Suprapubic skin (tissue), 4 donors: ENCODE measurements at regions not wholly inside any gene's neighbourhood (a gene's known extent, or its start where the extent isn't known, plus 50 kb on each side); places are given as distances from the start of the nearest gene placed in this dataset.

Experiments used
- DNase-seq, 2 donors: peaks; one replicate each; pipeline ENCODE4 v3.0.0-alpha.2; 2019; ENCODE audit warnings: low spot score in 2 of 2
- H3K27ac ChIP-seq: fragments of 200-600 bp; sonication (generic); one replicate; pipeline ENCODE4 v1.5.1; 2019
- H3K27me3 ChIP-seq: fragments of 200-600 bp; sonication (generic); one replicate; pipeline ENCODE4 v1.5.1; 2019
- H3K36me3 ChIP-seq: fragments of 200-600 bp; sonication (generic); one replicate; pipeline ENCODE4 v1.5.1; 2019
- H3K4me1 ChIP-seq: fragments of 200-600 bp; sonication (generic); one replicate; pipeline ENCODE4 v1.5.1; 2019
- H3K4me3 ChIP-seq: fragments of 200-600 bp; sonication (generic); one replicate; pipeline ENCODE4 v1.5.1; 2019; ENCODE audit warnings: mild to moderate bottlenecking
- H3K9me3 ChIP-seq: fragments of 200-600 bp; sonication (generic); one replicate; pipeline ENCODE4 v1.5.1; 2019
- CTCF ChIP-seq, 2 donors: fragments of 200-600 bp in 1 of 2; fragments of 450-650 bp in 1 of 2; sonication (generic) in 1 of 2; IDR thresholded peaks; one replicate each; pipeline ENCODE4 v1.5.1; 2016 to 2019; ENCODE audit warnings: antibody characterized with exemption in 2 of 2, mild to moderate bottlenecking in 1 of 2, moderate library complexity in 1 of 2
- EP300 ChIP-seq: sonication (generic); formaldehyde crosslinking; IDR thresholded peaks from one replicate; pipeline ENCODE4 v1.6.1; 2017; ENCODE audit warnings: antibody characterized with exemption
- POLR2A ChIP-seq, 2 donors: fragments of 450-650 bp; IDR thresholded peaks; one replicate each; pipeline ENCODE4 v1.6.1; 2017; ENCODE audit warnings: antibody characterized with exemption in 2 of 2, mild to moderate bottlenecking in 2 of 2, moderate library complexity in 2 of 2
- POLR2AphosphoS5 ChIP-seq, 3 donors: sonication (generic); formaldehyde crosslinking; IDR thresholded peaks; one replicate each; pipeline ENCODE4 v1.6.1; 2017; ENCODE audit warnings: antibody characterized with exemption in 3 of 3
- WGBS: methylation state at CpG from one replicate; pipeline ENCODE4 v1.1.5; 2018; 5-methylcytosine and 5-hydroxymethylcytosine counted together

GRCh38 chr7:80333040-80333439 lies 178.8 kb downstream of the GNAT3 start:
- Histone ChIP-seq H3K27ac (no peak overlapping the region), H3K36me3 (no peaks in the 10 kb centered on the region), H3K4me3 (no peak overlapping the region), H3K27me3 (no peaks in the 10 kb centered on the region), H3K9me3 (no peaks in the 10 kb centered on the region), H3K4me1 (peaks cover 18% of the 10 kb centered on the region)
- DNase-seq = no peak
- WGBS = 77% methylated on average over 1 of the region's 1 CpG
- TF ChIP-seq POLR2AphosphoS5 (IDR thresholded peaks at IDR 0.05) (no peak), EP300 (no peak), POLR2A (IDR thresholded peaks at IDR 0.05) (no peak), CTCF (IDR thresholded peaks at IDR 0.05) (no peak)

GRCh38 chr7:80330434-80330833 lies 181.4 kb downstream of the GNAT3 start:
- no peak for DNase-seq
- H3K4me3 ChIP-seq = no peak overlapping the region
- no peaks in the 10 kb centered on the region for H3K27me3 ChIP-seq
- H3K9me3 ChIP-seq = no peaks in the 10 kb centered on the region
- H3K4me1 ChIP-seq = peaks cover 12% of the 10 kb centered on the region
- no peak for TF ChIP-seq EP300
- no peak for TF ChIP-seq POLR2A (IDR thresholded peaks at IDR 0.05)
- no peak for TF ChIP-seq CTCF (IDR thresholded peaks at IDR 0.05)
- TF ChIP-seq POLR2AphosphoS5 (IDR thresholded peaks at IDR 0.05) = no peak
- no peak overlapping the region for H3K27ac ChIP-seq
- H3K36me3 ChIP-seq = no peaks in the 10 kb centered on the region

- no peaks in the 10 kb centered on the region for H3K4me1 ChIP-seq
- no peak for TF ChIP-seq CTCF (IDR thresholded peaks at IDR 0.05)
- no peak for TF ChIP-seq POLR2AphosphoS5 (IDR thresholded peaks at IDR 0.05)
- TF ChIP-seq EP300 = no peak
- TF ChIP-seq POLR2A (IDR thresholded peaks at IDR 0.05) = no peak
- no peaks in the 10 kb centered on the region for H3K9me3 ChIP-seq
- no peaks in the 10 kb centered on the region for H3K36me3 ChIP-seq
- H3K27me3 ChIP-seq = no peaks in the 10 kb centered on the region
- no peak overlapping the region for H3K4me3 ChIP-seq
- no peak overlapping the region for H3K27ac ChIP-seq
- 36% methylated on average over 3 of the region's 3 CpGs for WGBS
- no peak for DNase-seq
These were observed 187.8 kb downstream of the GNAT3 start for GRCh38 chr7:80324032-80324431.

GRCh38 chr7:80319461-80319860 lies 184.8 kb downstream of the GNAI1 start:
- no peaks in the 10 kb centered on the region for H3K36me3 ChIP-seq
- TF ChIP-seq POLR2AphosphoS5 (IDR thresholded peaks at IDR 0.05) (no peak), CTCF (IDR thresholded peaks at IDR 0.05) (no peak), POLR2A (IDR thresholded peaks at IDR 0.05) (no peak), EP300 (no peak)
- no peak overlapping the region for H3K4me3 ChIP-seq
- no peak overlapping the region for H3K27ac ChIP-seq
- H3K4me1 ChIP-seq = no peaks in the 10 kb centered on the region
- 67% methylated on average over 2 of the region's 2 CpGs for WGBS
- DNase-seq = no peak
- no peaks in the 10 kb centered on the region for H3K27me3 ChIP-seq
- no peaks in the 10 kb centered on the region for H3K9me3 ChIP-seq

GRCh38 chr7:80318081-80318480 lies 183.4 kb downstream of the GNAI1 start:
- Histone ChIP-seq H3K4me3 (no peak overlapping the region), H3K27ac (no peak overlapping the region), H3K27me3 (no peaks in the 10 kb centered on the region), H3K9me3 (no peaks in the 10 kb centered on the region), H3K4me1 (no peaks in the 10 kb centered on the region), H3K36me3 (no peaks in the 10 kb centered on the region)
- TF ChIP-seq EP300 (no peak), CTCF (IDR thresholded peaks at IDR 0.05) (no peak), POLR2AphosphoS5 (IDR thresholded peaks at IDR 0.05) (no peak), POLR2A (IDR thresholded peaks at IDR 0.05) (no peak)
- no peak for DNase-seq
- WGBS = 90% methylated on average over 3 of the region's 3 CpGs
